ENCODE measurements at regions not wholly inside any gene's neighbourhood (a gene's known extent, or its start where the extent isn't known, plus 50 kb on each side); places are given as distances from the start of the nearest gene placed in this dataset.

DNA sequence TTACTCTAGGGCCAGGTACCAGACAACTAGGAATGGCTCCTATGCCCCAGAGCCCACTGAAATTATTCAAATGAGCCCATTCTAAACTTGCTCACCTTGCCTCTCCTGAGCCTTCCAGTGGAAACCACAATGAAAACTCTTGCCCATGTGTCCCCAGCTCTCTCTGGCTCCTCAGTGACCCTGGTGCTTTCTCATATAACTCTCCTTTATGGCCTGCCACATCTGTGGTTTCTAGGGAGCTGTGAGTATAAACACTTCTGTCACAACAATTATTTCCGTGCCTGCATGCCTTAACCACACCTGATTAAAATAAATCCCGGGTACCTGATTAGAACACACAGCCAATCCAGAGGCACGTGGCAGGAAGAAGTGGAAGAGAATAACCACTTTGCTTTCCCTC, 333.0 kb upstream of the SPRED2 start:
- TF ChIP-seq POLR2AphosphoS5 (IDR thresholded peaks at IDR 0.05; ENCODE audit: low read depth) = no peak
- TF ChIP-seq, protein P1, sequence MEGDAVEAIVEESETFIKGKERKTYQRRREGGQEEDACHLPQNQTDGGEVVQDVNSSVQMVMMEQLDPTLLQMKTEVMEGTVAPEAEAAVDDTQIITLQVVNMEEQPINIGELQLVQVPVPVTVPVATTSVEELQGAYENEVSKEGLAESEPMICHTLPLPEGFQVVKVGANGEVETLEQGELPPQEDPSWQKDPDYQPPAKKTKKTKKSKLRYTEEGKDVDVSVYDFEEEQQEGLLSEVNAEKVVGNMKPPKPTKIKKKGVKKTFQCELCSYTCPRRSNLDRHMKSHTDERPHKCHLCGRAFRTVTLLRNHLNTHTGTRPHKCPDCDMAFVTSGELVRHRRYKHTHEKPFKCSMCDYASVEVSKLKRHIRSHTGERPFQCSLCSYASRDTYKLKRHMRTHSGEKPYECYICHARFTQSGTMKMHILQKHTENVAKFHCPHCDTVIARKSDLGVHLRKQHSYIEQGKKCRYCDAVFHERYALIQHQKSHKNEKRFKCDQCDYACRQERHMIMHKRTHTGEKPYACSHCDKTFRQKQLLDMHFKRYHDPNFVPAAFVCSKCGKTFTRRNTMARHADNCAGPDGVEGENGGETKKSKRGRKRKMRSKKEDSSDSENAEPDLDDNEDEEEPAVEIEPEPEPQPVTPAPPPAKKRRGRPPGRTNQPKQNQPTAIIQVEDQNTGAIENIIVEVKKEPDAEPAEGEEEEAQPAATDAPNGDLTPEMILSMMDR (IDR thresholded peaks at IDR 0.05; ENCODE audit: insufficient read depth, low read length) = no peak
- TF ChIP-seq GABPA (IDR thresholded peaks at IDR 0.05; ENCODE audit: low read depth) = no peak

Data from HL-60 (cell line).